Hepatocyte (in vitro differentiated cells): ENCODE measurements at regions not wholly inside any gene's neighbourhood (a gene's known extent, or its start where the extent isn't known, plus 50 kb on each side); places are given as distances from the start of the nearest gene placed in this dataset.

Experiments
- CTCF ChIP-seq: fragments of 200-600 bp; sonication (generic); IDR thresholded peaks from 2 replicates; pipeline ENCODE4 v1.5.1; 2016; ENCODE audit warnings: antibody characterized with exemption, mild to moderate bottlenecking; ENCODE audit not compliant: poor library complexity
- EZH2 ChIP-seq: fragments of 200-600 bp; sonication (generic); IDR thresholded peaks from 2 replicates; pipeline ENCODE4 v1.6.1; 2016; ENCODE audit warnings: antibody characterized with exemption, mild to moderate bottlenecking, borderline replicate concordance

- TF ChIP-seq EZH2 (no peak), CTCF (no peak)
Observed at GRCh38 chr1:4146101-4146500, 246.0 kb upstream of the C1orf174 start.
